HCT116 (cell line): ENCODE measurements at regions not wholly inside any gene's neighbourhood (a gene's known extent, or its start where the extent isn't known, plus 50 kb on each side); places are given as distances from the start of the nearest gene placed in this dataset.

ENCODE experiments used
- ATAC-seq: fragments of 200-7000 bp; cut with Tn5 transposase; 2 replicates; pipeline ENCODE4 v1.9.1; 2020; ENCODE audit warnings: mild to moderate bottlenecking, moderate library complexity
- BruUV-seq: library from RNA; stranded (reverse); fragments of 400-500 nt; replicated peaks from 2 replicates; lab custom pipeline; 2021; lab: Mats Ljungman, UMichigan
- CTCF ChIA-PET: fragments of 300-600 bp; sonication (Branson Sonifier 250); formaldehyde crosslinking; loops from one replicate; lab custom pipeline; 2021; ENCODE audit warnings: antibody characterized with exemption; lab: Charles Lee
- POLR2A ChIA-PET: fragments of 300-600, 350-600 bp; sonication (Branson Sonifier 250); formaldehyde crosslinking; loops from one replicate; lab custom pipeline; 2021; ENCODE audit warnings: antibody characterized with exemption; lab: Charles Lee
- RAD21 ChIA-PET, 2 experiments: fragments of 300-600 bp; sonication (Branson Sonifier 250); formaldehyde crosslinking; loops; one replicate each; lab custom pipeline; 2023; ENCODE audit warnings: low total read pairs in 2 of 2; ENCODE audit not compliant: uncharacterized antibody in 2 of 2, unreplicated experiment in 2 of 2, low non-redundant PET in 1 of 2; lab: Charles Lee
- DNase-seq: peaks from one replicate; pipeline ENCODE4 v3.0.0-alpha.2; 2010; ENCODE audit warnings: low read depth, low spot score
- H2AFZ ChIP-seq: fragments of 200-600 bp; shearing (Covaris generic), sonication (generic); 2 replicates; pipeline ENCODE4 v1.6.1; 2017; ENCODE audit warnings: low read depth, mixed run types, mixed read lengths, antibody characterized with exemption, low read length; ENCODE audit not compliant: poor library complexity, severe bottlenecking
- H3K27ac ChIP-seq: 2 replicates; pipeline ENCODE4 v1.5.1; 2012; ENCODE audit warnings: low read depth, low read length
- H3K27me3 ChIP-seq: fragments of 200-600 bp; sonication (generic); 2 replicates; pipeline ENCODE4 v1.6.1; 2016; ENCODE audit warnings: mixed run types, low read length, mixed read lengths; ENCODE audit not compliant: insufficient read depth
- H3K36me3 ChIP-seq, 2 experiments: fragments of 200-500 bp in 1 of 2; fragments of 200-600 bp in 1 of 2; sonication (Bioruptor generic) in 1 of 2; sonication (generic) in 1 of 2; 2 replicates each; pipeline versions ENCODE4 v1.5.1 to v1.6.1; 2014 to 2016; ENCODE audit warnings: low read length in 2 of 2, inconsistent platforms in 1 of 2, mixed read lengths in 1 of 2, mixed run types in 1 of 2; ENCODE audit not compliant: insufficient read depth in 2 of 2, control insufficient read depth in 1 of 2
- H3K4me1 ChIP-seq, 2 experiments: fragments of 200-600 bp in 1 of 2; sonication (generic) in 1 of 2; 2 replicates each; pipeline versions ENCODE4 v1.5.1 to v1.6.1; 2012 to 2017; ENCODE audit warnings: low read length in 2 of 2, inconsistent platforms in 1 of 2, mild to moderate bottlenecking in 1 of 2, mixed read lengths in 1 of 2, mixed run types in 1 of 2, moderate library complexity in 1 of 2; ENCODE audit not compliant: insufficient read depth in 2 of 2, control insufficient read depth in 1 of 2
- H3K4me2 ChIP-seq: fragments of 200-600 bp; sonication (generic); 2 replicates; pipeline ENCODE4 v1.6.1; 2017; ENCODE audit warnings: mixed run types, low read length, mixed read lengths
- H3K4me3 ChIP-seq, 2 experiments: fragments of 200-600 bp in 1 of 2; sonication (generic) in 1 of 2; replicated peaks in 1 of 2; 2 replicates each; pipeline ENCODE4 v1.5.1; 2011 to 2016; ENCODE audit warnings: low read length in 2 of 2, control low read depth in 1 of 2, low read depth in 1 of 2, mild to moderate bottlenecking in 1 of 2, mixed read lengths in 1 of 2, mixed run types in 1 of 2
- H3K79me2 ChIP-seq: fragments of 200-600 bp; sonication (generic); 2 replicates; pipeline ENCODE4 v1.6.1; 2017; ENCODE audit warnings: mild to moderate bottlenecking, mixed run types, low read length, moderate library complexity, mixed read lengths; ENCODE audit not compliant: insufficient read depth
- H3K9ac ChIP-seq: fragments of 200-600 bp; sonication (generic); 2 replicates; pipeline ENCODE4 v1.6.1; 2016; ENCODE audit warnings: low read length, mixed read lengths
- H3K9me2 ChIP-seq: fragments of 200-600 bp; sonication (generic), shearing (Covaris generic); 2 replicates; pipeline ENCODE4 v1.6.1; 2017; ENCODE audit warnings: mixed run types, mild to moderate bottlenecking, moderate library complexity; ENCODE audit not compliant: insufficient read depth
- H3K9me3 ChIP-seq, 2 experiments: fragments of 200-500 bp in 1 of 2; fragments of 200-600 bp in 1 of 2; sonication (Bioruptor generic) in 1 of 2; sonication (generic) in 1 of 2; 2 replicates each; pipeline ENCODE4 v1.6.1; 2014 to 2017; ENCODE audit warnings: low read length in 2 of 2, mixed read lengths in 2 of 2, inconsistent platforms in 1 of 2, low read depth in 1 of 2, mild to moderate bottlenecking in 1 of 2, mixed run types in 1 of 2, moderate library complexity in 1 of 2; ENCODE audit not compliant: control insufficient read depth in 1 of 2, insufficient read depth in 1 of 2
- H4K20me1 ChIP-seq: fragments of 200-600 bp; sonication (generic), shearing (Covaris generic); 2 replicates; pipeline ENCODE4 v1.6.1; 2017; ENCODE audit warnings: mixed run types, mild to moderate bottlenecking, moderate library complexity; ENCODE audit not compliant: insufficient read depth
- ATF3 ChIP-seq: IDR thresholded peaks from 2 replicates; pipeline ENCODE4 v1.6.1; 2012
- CBX3 ChIP-seq: IDR thresholded peaks from 2 replicates; pipeline ENCODE4 v1.6.1; 2012; ENCODE audit warnings: low read depth
- ELF1 ChIP-seq: IDR thresholded peaks from 2 replicates; pipeline ENCODE4 v1.6.1; 2012; ENCODE audit warnings: low read depth, borderline replicate concordance
- MAX ChIP-seq: IDR thresholded peaks from 2 replicates; pipeline ENCODE4 v1.6.1; 2012
- SP1 ChIP-seq: IDR thresholded peaks from 2 replicates; pipeline ENCODE4 v1.6.1; 2012; ENCODE audit warnings: low read depth
- intact Hi-C: fragments of 100-400 bp; cut with micrococcal nuclease; formaldehyde crosslinking; loops from 2 replicates; pipeline ENCODE4 v1.10.0; 2022

- Histone ChIP-seq H3K4me1 (no peaks in the 10 kb centered on the region), H3K9ac (no peak overlapping the region), H3K36me3 (no peaks in the 10 kb centered on the region), H3K4me2 (no peak overlapping the region), H3K79me2 (no peaks in the 10 kb centered on the region), H3K27ac (no peak overlapping the region), H2AFZ (no peak overlapping the region), H3K27me3 (peaks cover 45% of the 10 kb centered on the region), H3K9me2 (no peaks in the 10 kb centered on the region), H3K9me3 (no peaks in the 10 kb centered on the region), H4K20me1 (no peaks in the 10 kb centered on the region), H3K4me3 (no peak overlapping the region)
- no peak for ATAC-seq
- TF ChIP-seq MAX, result no peak
- RAD21 ChIA-PET, result no interaction called here
- BruUV-seq, result no TSS peak
- DNase-seq, result no peak
- intact Hi-C loops, result no loop called here
- POLR2A ChIA-PET, result no interaction called here
- CTCF ChIA-PET, result no interaction called here
Observed at GRCh38 chr2:885230-886071, 65.2 kb upstream of the SNTG2 start.

GRCh38 chr2:883803-884748 is 66.6 kb upstream of the SNTG2 start:
- ChIA-PET CTCF (no interaction called here), POLR2A (no interaction called here), RAD21 (no interaction called here)
- Histone ChIP-seq H3K4me2 (no peak overlapping the region), H3K79me2 (no peaks in the 10 kb centered on the region), H3K36me3 (no peaks in the 10 kb centered on the region), H3K27ac (no peak overlapping the region), H3K9me2 (no peaks in the 10 kb centered on the region), H3K9me3 (no peaks in the 10 kb centered on the region), H2AFZ (no peak overlapping the region), H4K20me1 (no peaks in the 10 kb centered on the region), H3K9ac (no peak overlapping the region), H3K4me1 (no peaks in the 10 kb centered on the region), H3K4me3 (no peak overlapping the region), H3K27me3 (peaks cover 55% of the 10 kb centered on the region)
- ATAC-seq, result no peak
- TF ChIP-seq ELF1 (no peak), ATF3 (no peak), SP1 (no peak), CBX3 (no peak), MAX (no peak)
- BruUV-seq, result no TSS peak
- DNase-seq, result no peak
- intact Hi-C loops, result no loop called here
